Retina (tissue), 1 donor: ENCODE measurements at regions not wholly inside any gene's neighbourhood (a gene's known extent, or its start where the extent isn't known, plus 50 kb on each side); places are given as distances from the start of the nearest gene placed in this dataset.
"Not testable (repeated sequence)": the region's sequence is repeated elsewhere in the genome, so short reads cannot be mapped to it uniquely, and the experiment has no call there.

ENCODE experiments used
- DNase-seq: peaks from one replicate; pipeline ENCODE4 v3.0.0-alpha.2; 2016

GRCh38 chr6:115216835-115217234, 843.9 kb downstream of the FRK start:
- DNase-seq, result no peak

- DNase-seq, result no peak
These were observed 846.4 kb downstream of the FRK start for GRCh38 chr6:115214283-115214682.

GRCh38 chr6:115203381-115203780, 857.3 kb downstream of the FRK start:
- no peak for DNase-seq

GRCh38 chr6:115194981-115195638, 852.3 kb upstream of the HS3ST5 start:
- no peak for DNase-seq

GRCh38 chr6:115191989-115192388, 849.2 kb upstream of the HS3ST5 start:
- no peak for DNase-seq

- no peak for DNase-seq
These were observed 847.7 kb upstream of the HS3ST5 start for GRCh38 chr6:115190534-115190933.

DNA sequence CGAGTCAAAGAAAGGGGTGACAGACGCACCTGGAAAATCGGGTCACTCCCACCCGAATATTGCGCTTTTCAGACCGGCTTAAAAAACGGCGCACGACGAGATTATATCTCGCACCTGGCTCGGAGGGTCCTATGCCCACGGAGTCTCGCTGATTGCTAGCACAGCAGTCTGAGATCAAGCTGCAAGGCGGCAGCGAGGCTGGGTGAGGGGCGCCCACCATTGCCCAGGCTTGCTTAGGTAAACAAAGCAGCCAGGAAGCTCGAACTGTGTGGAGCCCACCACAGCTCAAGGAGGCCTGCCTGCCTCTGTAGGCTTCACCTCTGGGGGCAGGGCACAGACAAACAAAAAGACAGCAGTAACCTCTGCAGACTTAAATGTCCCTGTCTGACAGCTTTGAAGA, 832.6 kb upstream of the HS3ST5 start:
- not testable (repeated sequence) for DNase-seq

- DNase-seq, result not testable (repeated sequence)
These were observed 823.1 kb upstream of the HS3ST5 start for GRCh38 chr6:115165912-115166311.

DNA sequence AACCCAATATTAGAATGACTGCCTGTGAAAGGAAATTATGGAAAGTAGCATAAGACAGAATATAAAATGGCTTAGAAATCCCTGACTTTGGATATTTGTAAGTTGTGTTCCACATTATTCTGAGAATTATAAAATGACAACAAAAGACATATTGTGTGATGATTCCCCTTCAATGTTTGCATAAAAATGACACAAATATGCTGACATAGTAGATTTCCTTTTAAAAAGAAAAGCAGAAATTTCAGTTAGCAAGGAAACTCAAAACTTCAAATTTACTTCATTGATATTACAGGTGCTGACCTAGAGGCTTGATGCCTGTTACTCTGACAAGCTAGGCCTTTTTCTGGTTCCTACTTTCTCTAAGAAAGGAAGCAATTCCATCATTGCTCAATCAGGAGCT, 816.9 kb upstream of the HS3ST5 start:
- DNase-seq, result no peak

DNA sequence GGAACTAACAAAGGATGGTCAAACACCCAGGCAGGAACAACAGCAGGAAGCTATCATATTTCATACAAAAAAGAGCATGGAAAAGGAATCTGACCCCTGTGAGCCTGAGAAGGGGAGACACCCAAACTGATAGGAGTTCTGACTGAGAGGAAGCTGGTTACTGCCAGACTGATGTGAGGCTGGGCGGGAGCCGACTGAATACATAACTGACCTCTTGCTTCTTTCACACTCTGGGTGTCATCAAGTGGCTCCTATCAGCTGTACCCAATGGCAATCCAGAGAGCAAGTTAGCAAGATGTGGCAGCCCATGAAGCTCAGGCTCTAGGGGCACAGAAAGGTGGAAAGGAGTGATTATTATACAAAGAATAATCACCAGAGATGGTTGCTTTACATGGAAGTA, 795.1 kb upstream of the HS3ST5 start:
- peak; percentile 3 for DNase-seq

DNA sequence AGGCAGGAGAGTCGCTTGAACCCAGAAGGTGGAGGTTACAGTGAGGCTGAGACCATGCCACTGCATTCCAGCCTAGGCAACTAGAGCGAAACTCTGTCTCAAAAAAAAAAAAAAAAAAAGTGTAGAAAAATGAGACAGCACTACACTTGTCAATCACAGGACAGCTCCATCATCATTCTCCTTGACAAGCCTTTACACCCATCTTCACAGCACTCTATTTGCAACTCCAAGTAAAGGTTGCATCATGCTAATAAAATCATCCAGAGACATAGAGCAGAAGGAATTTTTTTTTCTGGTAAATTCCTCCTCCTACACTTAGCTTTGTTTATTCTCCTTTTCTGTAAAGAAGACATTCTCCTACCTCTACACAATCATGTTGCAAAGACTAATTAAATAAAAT, 791.0 kb upstream of the HS3ST5 start:
- no peak for DNase-seq

GRCh38 chr6:115131709-115132490, 789.1 kb upstream of the HS3ST5 start:
- no peak for DNase-seq

DNA sequence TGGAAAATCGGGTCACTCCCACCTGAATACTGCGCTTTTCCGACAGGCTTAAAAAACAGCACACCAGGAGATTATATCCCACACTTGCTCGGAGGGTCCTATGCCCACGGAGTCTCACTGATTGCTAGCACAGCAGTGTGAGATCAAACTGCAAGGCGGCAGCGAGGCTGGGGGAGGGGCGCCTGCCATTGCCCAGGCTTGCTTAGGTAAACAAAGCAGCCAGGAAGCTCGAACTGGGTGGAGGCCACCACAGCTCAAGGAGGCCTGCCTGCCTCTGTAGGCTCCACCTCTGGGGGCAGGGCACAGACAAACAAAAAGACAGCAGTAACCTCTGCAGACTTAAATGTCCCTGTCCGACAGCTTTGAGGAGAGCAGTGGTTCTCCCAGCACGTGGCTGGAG, 778.7 kb upstream of the HS3ST5 start:
- DNase-seq, result not testable (repeated sequence)

DNA sequence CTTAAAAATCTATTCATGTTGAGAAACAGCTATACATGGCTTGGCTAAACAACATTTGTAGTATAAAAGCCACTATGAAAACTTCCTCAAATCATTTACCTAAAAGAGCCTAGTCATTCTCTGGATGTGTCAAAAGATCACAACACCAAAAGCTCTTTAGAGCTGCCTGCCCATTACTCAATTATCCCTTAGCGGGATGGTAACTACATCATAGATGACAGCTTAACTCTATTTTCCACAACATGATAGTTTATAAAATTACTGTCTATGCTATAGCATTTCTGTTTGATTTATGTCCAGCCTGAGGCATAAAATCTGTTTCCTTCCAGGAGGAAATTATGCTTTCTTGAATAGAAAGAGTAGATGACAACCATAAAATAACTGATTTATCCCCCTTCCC, 777.6 kb upstream of the HS3ST5 start:
- no peak for DNase-seq

GRCh38 chr6:115091461-115091860, 748.6 kb upstream of the HS3ST5 start:
- DNase-seq, result no peak

- DNase-seq, result no peak
These were observed 735.7 kb upstream of the HS3ST5 start for GRCh38 chr6:115078555-115078954.

GRCh38 chr6:115071962-115072361, 729.1 kb upstream of the HS3ST5 start:
- DNase-seq, result no peak

DNA sequence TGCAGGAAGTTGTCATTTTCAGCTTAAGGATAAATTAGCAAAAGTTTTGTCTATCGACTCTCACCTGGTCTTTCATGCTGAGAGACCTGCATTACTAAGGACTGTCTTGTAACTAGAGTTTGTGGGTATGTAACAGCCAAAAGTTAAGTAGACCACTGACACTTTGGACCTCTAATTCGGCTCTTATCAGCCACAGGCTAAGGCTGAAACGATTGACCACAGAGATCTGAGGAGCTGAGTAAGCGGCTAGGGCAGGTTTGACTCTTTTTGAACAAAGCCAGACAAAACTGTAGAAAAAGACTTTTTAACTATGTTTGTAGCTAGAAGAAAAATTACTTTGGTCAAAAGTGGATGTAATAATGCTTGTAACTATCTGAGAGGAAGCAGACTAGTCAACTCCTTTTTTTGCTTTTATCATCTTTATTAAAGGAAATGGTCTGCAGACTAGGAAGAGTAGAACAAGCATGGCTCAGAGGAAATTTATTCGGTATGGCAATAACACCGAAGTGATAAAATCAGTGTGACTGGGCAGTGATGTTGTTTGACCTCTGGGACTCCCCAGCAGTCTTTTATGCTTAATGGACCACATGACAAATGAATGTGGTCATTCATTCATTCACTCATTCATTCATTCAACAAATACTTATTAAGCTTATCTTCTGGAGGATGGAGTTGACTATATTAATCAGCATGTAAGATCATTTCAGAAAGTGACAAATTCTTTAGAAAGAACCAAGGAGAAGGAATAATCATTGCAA, 725.0 kb upstream of the HS3ST5 start:
- DNase-seq, result no peak

GRCh38 chr6:115064680-115065079, 721.9 kb upstream of the HS3ST5 start:
- no peak for DNase-seq

- DNase-seq, result no peak
These were observed 717.8 kb upstream of the HS3ST5 start for GRCh38 chr6:115060581-115060980.

DNA sequence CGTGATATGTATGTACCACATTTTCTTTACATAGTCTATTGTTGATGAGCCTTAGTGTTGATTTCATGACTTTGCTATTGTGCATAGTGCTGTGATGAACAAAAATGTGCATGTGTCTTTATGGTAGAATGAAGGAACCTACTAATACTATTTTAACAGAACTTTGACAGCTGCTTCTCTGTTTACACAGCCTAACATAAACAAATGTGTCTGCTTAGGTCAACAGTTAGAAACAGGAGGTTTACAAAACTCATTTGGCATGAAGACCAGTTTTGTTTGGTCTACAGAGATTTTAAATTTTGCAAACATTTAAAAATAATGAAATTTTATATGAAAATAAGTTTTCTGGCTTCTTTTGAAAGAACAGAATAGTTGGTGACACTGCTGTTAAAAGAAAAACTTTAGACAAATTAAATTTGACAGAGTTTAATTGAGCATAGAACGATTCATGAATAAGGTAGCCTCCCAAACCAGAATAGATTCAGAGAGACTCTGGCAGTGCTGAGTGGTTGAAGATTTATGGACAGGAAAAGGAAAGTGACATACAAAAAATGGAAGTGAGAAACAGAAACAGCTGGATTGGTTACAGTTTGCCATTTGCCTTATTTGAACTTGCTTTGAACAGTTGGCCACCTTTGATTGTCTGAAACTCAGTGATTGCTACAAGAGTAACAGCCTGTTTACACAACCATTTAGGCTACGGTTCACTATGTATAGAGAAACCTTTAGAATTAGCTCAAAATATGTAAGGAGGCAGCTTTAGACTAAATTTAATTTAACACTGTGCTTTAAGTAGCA, 715.8 kb upstream of the HS3ST5 start:
- DNase-seq, result peak; percentile 3

- no peak for DNase-seq
These were observed 712.8 kb upstream of the HS3ST5 start for GRCh38 chr6:115055579-115055978.

- DNase-seq, result not testable (repeated sequence)
These were observed 711.4 kb upstream of the HS3ST5 start for GRCh38 chr6:115054242-115054641.
